ENCODE measurements at regions not wholly inside any gene's neighbourhood (a gene's known extent, or its start where the extent isn't known, plus 50 kb on each side); places are given as distances from the start of the nearest gene placed in this dataset.
"Not testable (repeated sequence)": the region's sequence is repeated elsewhere in the genome, so short reads cannot be mapped to it uniquely, and the experiment has no call there.

GRCh38 chr6:131443014-131443413 is 130.0 kb upstream of the ARG1 start:
- Mint-ChIP-seq H3K36me3 (peaks cover 18 to 34% (median 29%) of the 10 kb centered on the region in 3 donors), H3K27me3 (no peaks in the 10 kb centered on the region), H3K4me1 (peaks cover 25 to 78% (median 56%) of the 10 kb centered on the region in 4 donors), H3K9me3 (peaks cover 0 to 25% (median 8%) of the 10 kb centered on the region in 9 donors), H3K27ac (peak overlapping the region; percentile 91 to 99 (median 94)), H3K4me3 (peak overlapping the region; percentile 83 to 99 (median 92))
- POLR2A ChIA-PET, result no interaction called here
- ATAC-seq (peak; percentile 37), DNase-seq (no peak)

- Mint-ChIP-seq H3K4me1 (peaks cover 25 to 76% (median 52%) of the 10 kb centered on the region in 4 donors), H3K9me3 (peaks cover 0 to 21% (median 3%) of the 10 kb centered on the region in 9 donors), H3K27ac (peak overlapping the region; percentile 91 to 99 (median 94)), H3K27me3 (no peaks in the 10 kb centered on the region), H3K36me3 (peaks cover 13 to 29% (median 25%) of the 10 kb centered on the region in 3 donors), H3K4me3 (peak overlapping the region; percentile 83 to 99 (median 92))
- POLR2A ChIA-PET, result interaction anchor here (1.1 kb wide), 1 partner anchor 76 kb away, joined by 3 read pairs; no protein-coding TSS in a partner anchor
- DNase-seq (peak in 8 of 10 donors; percentile 6 to 68 (median 30)), ATAC-seq (peak; percentile 93 to 95)
These were observed 129.5 kb upstream of the ARG1 start for GRCh38 chr6:131443514-131443913.

GRCh38 chr6:131445356-131445755 is 127.7 kb upstream of the ARG1 start:
- H3K27me3 Mint-ChIP-seq, H3K9me3 Mint-ChIP-seq, ATAC-seq, H3K4me3 Mint-ChIP-seq, POLR2A ChIA-PET, DNase-seq: not testable (repeated sequence)
- Mint-ChIP-seq H3K27ac (peak overlapping the region in 5 of 10 donors; percentile 7 to 99 (median 91)), H3K36me3 (peaks cover 0 to 11% (median 7%) of the 10 kb centered on the region in 3 donors), H3K4me1 (peaks cover 22 to 69% (median 42%) of the 10 kb centered on the region in 4 donors)

GRCh38 chr6:131450861-131451260 is 122.2 kb upstream of the ARG1 start:
- Mint-ChIP-seq H3K27ac (peak overlapping the region in 1 of 10 donors; percentile 39), H3K4me3 (peak overlapping the region in 1 of 10 donors; percentile 30), H3K27me3 (no peaks in the 10 kb centered on the region), H3K9me3 (peaks cover 0 to 3% (median 0%) of the 10 kb centered on the region in 9 donors), H3K4me1 (peaks cover 10 to 36% (median 16%) of the 10 kb centered on the region in 4 donors), H3K36me3 (peaks cover 0 to 5% (median 0%) of the 10 kb centered on the region in 3 donors)
- DNase-seq (no peak), ATAC-seq (no peak)
- POLR2A ChIA-PET, result interaction anchor here (0.9 kb wide), 1 partner anchor 90 kb away, joined by 3 read pairs; no protein-coding TSS in a partner anchor

DNA sequence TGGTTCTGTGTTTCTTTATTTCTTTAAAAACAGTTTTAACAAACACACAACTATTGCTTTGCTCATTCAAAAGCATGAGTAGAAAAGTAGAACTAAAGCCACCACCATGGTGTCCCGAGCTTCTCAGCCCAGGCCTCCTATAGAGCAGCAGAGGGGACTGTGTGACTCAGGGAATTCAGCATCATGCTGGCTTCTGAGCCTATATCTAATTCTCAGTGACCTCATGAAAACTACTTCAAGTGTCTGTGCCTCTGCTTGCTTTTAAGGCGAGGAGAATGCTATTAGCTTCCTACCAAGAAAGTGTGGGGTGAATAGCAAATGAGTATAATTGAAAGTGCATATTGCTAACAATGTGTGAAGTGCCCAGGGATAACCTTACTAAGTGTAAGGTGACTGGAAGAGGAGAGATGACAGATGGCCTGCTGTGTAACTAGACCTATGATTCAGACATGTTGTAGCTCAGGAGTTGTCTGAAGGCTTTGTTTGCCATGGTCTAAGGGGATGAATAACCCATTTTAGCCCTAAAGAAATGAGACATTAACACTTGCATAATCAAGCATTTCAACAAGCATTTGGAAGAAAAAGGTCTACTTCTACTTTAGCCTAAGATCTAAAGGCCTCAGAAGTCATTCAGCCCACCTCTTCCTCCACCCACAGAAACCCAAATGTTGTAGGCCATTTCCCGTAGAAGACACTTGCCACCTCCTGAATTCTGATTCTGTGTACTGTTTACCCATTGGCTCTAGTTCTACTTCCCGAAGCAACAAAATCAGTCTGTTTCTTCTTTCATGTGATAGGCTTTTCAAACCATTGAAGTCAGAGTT is 121.5 kb upstream of the ARG1 start:
- ATAC-seq, result peak in 1 of 2 donors; percentile 62
- peak overlapping the region in 4 of 10 donors; percentile 15 to 30 (median 23) for H3K4me3 Mint-ChIP-seq
- POLR2A ChIA-PET, result interaction anchor here (0.9 kb wide), 1 partner anchor 91 kb away, joined by 3 read pairs; no protein-coding TSS in a partner anchor

DNA sequence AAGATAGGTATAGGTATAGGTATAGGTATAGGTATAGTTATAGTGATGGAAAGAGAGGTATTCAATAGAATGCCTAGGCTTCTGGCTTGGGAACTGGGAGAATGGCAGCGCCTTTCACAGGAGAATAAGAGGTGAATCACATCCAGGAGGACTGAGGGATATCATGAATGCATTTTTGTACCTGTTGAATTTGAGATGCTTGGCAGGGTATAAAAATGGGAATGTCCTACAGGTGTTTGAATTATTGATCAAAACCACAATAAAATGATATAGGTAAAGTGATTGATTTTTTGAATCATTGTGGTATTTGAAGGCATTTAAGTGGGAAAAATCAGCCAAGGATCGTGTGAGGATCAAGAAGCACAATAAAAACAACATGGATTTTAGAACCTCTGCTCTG is 119.2 kb upstream of the ARG1 start:
- H3K27me3 Mint-ChIP-seq, result no peaks in the 10 kb centered on the region
- peaks cover 10 to 26% (median 16%) of the 10 kb centered on the region in 4 donors for H3K4me1 Mint-ChIP-seq
- no peak for ATAC-seq
- H3K4me3 Mint-ChIP-seq, result no peak overlapping the region
- H3K27ac Mint-ChIP-seq, result no peak overlapping the region
- POLR2A ChIA-PET, result no interaction called here
- peaks cover 0 to 3% (median 0%) of the 10 kb centered on the region in 9 donors for H3K9me3 Mint-ChIP-seq
- DNase-seq, result no peak
- peaks cover 0 to 5% (median 0%) of the 10 kb centered on the region in 3 donors for H3K36me3 Mint-ChIP-seq

More for the DNA sequence above, 121.5 kb upstream of the ARG1 start:
- H3K36me3 Mint-ChIP-seq, result peaks cover 0 to 5% (median 0%) of the 10 kb centered on the region in 3 donors
- peak overlapping the region; percentile 15 to 88 (median 64) for H3K27ac Mint-ChIP-seq
- peak in 2 of 10 donors; percentile 17 to 19 for DNase-seq
- H3K27me3 Mint-ChIP-seq, result no peaks in the 10 kb centered on the region
- peaks cover 10 to 36% (median 16%) of the 10 kb centered on the region in 4 donors for H3K4me1 Mint-ChIP-seq
- peaks cover 0 to 3% (median 0%) of the 10 kb centered on the region in 9 donors for H3K9me3 Mint-ChIP-seq

- H3K9me3 Mint-ChIP-seq, result peaks cover 0 to 3% (median 0%) of the 10 kb centered on the region in 9 donors
- H3K27ac Mint-ChIP-seq, result no peak overlapping the region
- peaks cover 11 to 15% (median 13%) of the 10 kb centered on the region in 4 donors for H3K4me1 Mint-ChIP-seq
- POLR2A ChIA-PET, result no interaction called here
- ATAC-seq, result no peak
- no peaks in the 10 kb centered on the region for H3K27me3 Mint-ChIP-seq
- no peak overlapping the region for H3K4me3 Mint-ChIP-seq
- peaks cover 0 to 5% (median 0%) of the 10 kb centered on the region in 3 donors for H3K36me3 Mint-ChIP-seq
- no peak for DNase-seq
These were observed 116.5 kb upstream of the ARG1 start for GRCh38 chr6:131456565-131456964.

DNA sequence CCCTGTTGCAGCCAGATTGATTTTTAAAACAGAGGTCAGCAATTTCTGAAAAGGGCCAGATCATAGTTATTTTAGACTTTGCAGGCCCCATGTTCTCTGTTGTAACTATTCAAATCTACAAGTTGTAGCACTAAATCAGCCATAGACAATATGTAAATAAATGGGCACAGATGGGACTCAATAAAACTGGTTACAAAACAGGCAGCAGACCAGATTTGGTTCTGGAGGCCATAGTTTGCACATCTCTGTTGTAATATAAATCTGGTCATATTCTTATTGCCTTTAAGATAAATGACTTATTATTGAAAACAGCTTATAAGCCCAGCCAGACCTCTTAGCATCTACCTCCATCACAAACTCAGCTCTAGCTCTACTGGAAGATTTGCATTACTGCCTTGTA is 114.0 kb upstream of the ARG1 start:
- Mint-ChIP-seq H3K27ac (peak overlapping the region in 2 of 10 donors; percentile 8 to 13), H3K9me3 (no peaks in the 10 kb centered on the region), H3K4me1 (peaks cover 6 to 14% (median 10%) of the 10 kb centered on the region in 4 donors), H3K27me3 (no peaks in the 10 kb centered on the region), H3K4me3 (no peak overlapping the region), H3K36me3 (peaks cover 0 to 4% (median 0%) of the 10 kb centered on the region in 3 donors)
- DNase-seq (no peak), ATAC-seq (no peak)
- POLR2A ChIA-PET, result interaction anchor here (1.1 kb wide), 1 partner anchor 17 kb away, joined by 4 read pairs; no protein-coding TSS in a partner anchor

DNA sequence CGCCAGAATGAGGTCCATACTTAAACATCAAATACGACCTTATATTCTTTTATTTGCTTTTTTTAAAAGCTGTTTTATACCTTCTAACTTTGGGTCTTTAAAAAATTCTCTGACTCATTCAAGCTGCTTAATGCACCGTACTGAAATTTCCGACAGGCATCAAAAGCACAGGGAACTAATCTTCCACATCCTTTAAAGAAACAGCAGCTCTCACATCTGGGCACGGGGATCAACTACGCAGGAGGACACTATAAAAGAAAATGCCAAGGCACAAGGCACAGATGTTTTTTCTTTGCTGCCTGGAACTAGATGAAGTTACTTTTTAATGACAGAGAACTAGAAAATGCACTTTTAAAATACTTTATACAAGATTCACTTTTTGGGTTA is 112.4 kb upstream of the ARG1 start:
- ATAC-seq, result no peak
- H3K9me3 Mint-ChIP-seq, result no peaks in the 10 kb centered on the region
- H3K27ac Mint-ChIP-seq, result peak overlapping the region in 3 of 10 donors; percentile 33 to 45 (median 41)
- no peaks in the 10 kb centered on the region for H3K27me3 Mint-ChIP-seq
- DNase-seq, result no peak
- H3K36me3 Mint-ChIP-seq, result no peaks in the 10 kb centered on the region
- H3K4me3 Mint-ChIP-seq, result no peak overlapping the region
- POLR2A ChIA-PET, result interaction anchor here (1.0 kb wide), 1 partner anchor 90 kb away, joined by 3 read pairs; no protein-coding TSS in a partner anchor
- peaks cover 6 to 14% (median 10%) of the 10 kb centered on the region in 4 donors for H3K4me1 Mint-ChIP-seq

DNA sequence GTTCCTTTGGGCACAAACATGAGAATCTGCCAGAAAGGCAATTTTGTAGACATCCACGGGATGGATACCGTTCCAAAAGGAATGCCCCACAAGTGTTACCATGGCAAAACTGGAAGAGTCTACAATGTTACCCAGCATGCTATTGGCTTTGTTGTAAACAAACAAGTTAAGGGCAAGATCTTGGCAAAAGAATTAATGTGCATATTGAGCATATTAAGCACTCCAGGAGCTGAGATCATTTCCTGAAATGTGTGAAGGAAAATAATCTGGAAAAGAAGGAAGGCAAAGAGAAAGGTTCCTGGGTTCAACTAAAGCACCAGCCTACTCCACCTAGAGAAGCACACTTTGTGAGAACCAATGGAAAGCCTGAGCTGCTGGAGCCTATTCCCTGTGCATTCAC is 103.9 kb upstream of the ARG1 start:
- Mint-ChIP-seq H3K4me1 (no peaks in the 10 kb centered on the region), H3K36me3 (peaks cover 0 to 6% (median 4%) of the 10 kb centered on the region in 3 donors), H3K9me3 (peaks cover 0 to 7% (median 3%) of the 10 kb centered on the region in 9 donors), H3K27ac (no peak overlapping the region), H3K4me3 (no peak overlapping the region), H3K27me3 (no peaks in the 10 kb centered on the region)
- DNase-seq, result no peak
- POLR2A ChIA-PET, result interaction anchor here (0.6 kb wide), 1 partner anchor 65 kb away, joined by 6 read pairs; no protein-coding TSS in a partner anchor
- ATAC-seq, result no peak

DNA sequence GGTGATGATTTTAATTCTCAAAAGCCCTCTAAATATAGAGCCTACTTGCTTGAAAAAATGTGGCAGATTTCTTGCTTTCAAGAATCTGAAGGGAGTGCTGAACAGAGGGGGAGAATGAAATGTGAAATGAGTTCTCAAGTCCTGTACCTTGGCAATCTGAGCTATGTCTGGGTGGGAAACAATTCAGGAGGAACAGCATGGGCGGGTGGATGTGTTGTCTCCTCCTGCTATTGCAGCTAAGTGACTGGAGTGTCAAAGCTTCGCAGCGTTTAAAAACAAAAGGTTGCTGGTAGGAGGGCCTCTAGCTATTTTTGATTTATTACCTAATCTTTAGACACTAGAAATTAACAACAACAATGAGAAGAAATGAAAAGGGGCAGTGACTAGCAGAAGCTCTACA is 102.5 kb upstream of the ARG1 start:
- peaks cover 0 to 19% (median 7%) of the 10 kb centered on the region in 9 donors for H3K9me3 Mint-ChIP-seq
- POLR2A ChIA-PET, result interaction anchor here (0.7 kb wide), 1 partner anchor 103 kb away, joined by 3 read pairs; no protein-coding TSS in a partner anchor
- no peak for ATAC-seq
- no peak overlapping the region for H3K4me3 Mint-ChIP-seq
- no peaks in the 10 kb centered on the region for H3K27me3 Mint-ChIP-seq
- no peaks in the 10 kb centered on the region for H3K4me1 Mint-ChIP-seq
- H3K36me3 Mint-ChIP-seq, result peaks cover 0 to 11% (median 8%) of the 10 kb centered on the region in 3 donors
- H3K27ac Mint-ChIP-seq, result no peak overlapping the region
- no peak for DNase-seq

DNA sequence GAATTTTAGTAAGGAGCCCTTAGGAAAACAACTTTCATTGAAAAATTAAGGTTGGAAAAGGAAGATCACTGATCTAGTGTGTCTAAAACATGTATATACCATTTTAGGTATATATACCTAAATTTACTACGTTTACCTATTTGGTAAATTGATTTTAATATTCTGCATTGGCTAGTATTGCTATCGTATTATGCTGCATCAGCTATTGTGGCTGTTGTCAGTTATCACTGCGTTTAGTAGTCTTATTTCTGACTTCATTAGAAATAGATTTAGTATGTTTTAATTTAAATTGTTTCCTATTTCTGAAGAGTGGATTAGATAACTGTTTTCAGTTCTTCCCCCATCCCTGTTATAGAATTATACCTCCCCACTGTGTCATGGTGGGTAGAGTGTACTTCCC is 101.7 kb upstream of the ARG1 start:
- POLR2A ChIA-PET, result no interaction called here
- H3K4me3 Mint-ChIP-seq, result no peak overlapping the region

More for the DNA sequence above, 101.7 kb upstream of the ARG1 start:
- Mint-ChIP-seq H3K27me3 (no peaks in the 10 kb centered on the region), H3K27ac (no peak overlapping the region), H3K9me3 (peaks cover 0 to 22% (median 7%) of the 10 kb centered on the region in 9 donors), H3K36me3 (peaks cover 0 to 11% (median 10%) of the 10 kb centered on the region in 3 donors), H3K4me1 (no peaks in the 10 kb centered on the region)
- DNase-seq (no peak), ATAC-seq (no peak)

Data from naive thymus-derived CD8-positive, alpha-beta T cell (primary cell).